ENCODE measurements at regions not wholly inside any gene's neighbourhood (a gene's known extent, or its start where the extent isn't known, plus 50 kb on each side); places are given as distances from the start of the nearest gene placed in this dataset.

DNA sequence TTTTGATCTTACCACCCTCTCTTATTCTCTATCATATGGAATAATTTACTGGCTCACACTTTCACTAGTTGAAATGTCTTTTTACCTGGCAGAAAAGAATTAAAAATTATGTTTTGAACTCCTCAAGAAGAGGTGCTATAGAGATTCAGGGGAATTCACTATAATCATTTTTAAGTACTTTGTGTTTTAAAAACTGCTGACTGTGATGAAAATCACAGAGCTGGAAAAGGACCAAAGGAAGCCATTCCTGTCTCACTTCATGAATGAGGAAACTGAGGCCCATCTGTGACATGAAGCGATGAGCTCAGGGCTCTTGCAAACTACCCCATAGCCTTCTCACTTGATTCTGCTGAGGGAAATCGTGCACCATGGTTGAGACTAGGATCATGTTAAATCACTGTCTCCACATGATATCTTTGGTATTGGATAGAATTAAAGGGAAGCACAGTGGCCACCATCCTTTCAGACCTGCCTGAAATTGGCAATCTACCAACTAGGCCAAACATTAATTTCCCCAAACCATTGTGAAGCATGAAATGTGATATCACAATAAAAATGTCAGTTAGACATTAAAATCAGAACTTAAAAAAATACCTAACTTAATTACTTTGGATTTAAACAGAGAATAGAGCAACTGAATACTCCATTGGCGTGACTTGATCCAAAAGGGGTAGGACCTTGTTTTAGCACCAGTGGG is 141.0 kb downstream of the FZD1 start:
- TF ChIP-seq, protein P1, sequence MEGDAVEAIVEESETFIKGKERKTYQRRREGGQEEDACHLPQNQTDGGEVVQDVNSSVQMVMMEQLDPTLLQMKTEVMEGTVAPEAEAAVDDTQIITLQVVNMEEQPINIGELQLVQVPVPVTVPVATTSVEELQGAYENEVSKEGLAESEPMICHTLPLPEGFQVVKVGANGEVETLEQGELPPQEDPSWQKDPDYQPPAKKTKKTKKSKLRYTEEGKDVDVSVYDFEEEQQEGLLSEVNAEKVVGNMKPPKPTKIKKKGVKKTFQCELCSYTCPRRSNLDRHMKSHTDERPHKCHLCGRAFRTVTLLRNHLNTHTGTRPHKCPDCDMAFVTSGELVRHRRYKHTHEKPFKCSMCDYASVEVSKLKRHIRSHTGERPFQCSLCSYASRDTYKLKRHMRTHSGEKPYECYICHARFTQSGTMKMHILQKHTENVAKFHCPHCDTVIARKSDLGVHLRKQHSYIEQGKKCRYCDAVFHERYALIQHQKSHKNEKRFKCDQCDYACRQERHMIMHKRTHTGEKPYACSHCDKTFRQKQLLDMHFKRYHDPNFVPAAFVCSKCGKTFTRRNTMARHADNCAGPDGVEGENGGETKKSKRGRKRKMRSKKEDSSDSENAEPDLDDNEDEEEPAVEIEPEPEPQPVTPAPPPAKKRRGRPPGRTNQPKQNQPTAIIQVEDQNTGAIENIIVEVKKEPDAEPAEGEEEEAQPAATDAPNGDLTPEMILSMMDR (IDR thresholded peaks at IDR 0.05) = no peak
- no peak for TF ChIP-seq EP300 (IDR thresholded peaks at IDR 0.05)
- TF ChIP-seq POLR2A (IDR thresholded peaks at IDR 0.05) = no peak
